ENCODE measurements at regions not wholly inside any gene's neighbourhood (a gene's known extent, or its start where the extent isn't known, plus 50 kb on each side); places are given as distances from the start of the nearest gene placed in this dataset.

GRCh38 chr15:70461017-70461416 is 302.3 kb downstream of the UACA start:
- Histone ChIP-seq H3K36me3 (no peaks in the 10 kb centered on the region), H3K27me3 (no peaks in the 10 kb centered on the region), H3K27ac (no peak overlapping the region), H3K9me3 (no peaks in the 10 kb centered on the region), H3K4me3 (no peak overlapping the region), H3K4me1 (ENCODE audit: insufficient read depth) (no peaks in the 10 kb centered on the region)
- no peak for DNase-seq
- TF ChIP-seq POLR2A (IDR thresholded peaks at IDR 0.05) (no peak), CTCF (IDR thresholded peaks at IDR 0.05) (no peak), EP300 (IDR thresholded peaks at IDR 0.05) (no peak)
- intact Hi-C loops (cut with DNase I), result loop anchor here in 1 of 4 donors (10.0 kb wide), 1 partner anchor 986 kb away; no protein-coding TSS in a partner anchor
- 3 to 21% (median 13%) methylated on average over 1 of the region's 1 CpG for WGBS, 3 donors

GRCh38 chr15:70459312-70459711 is 304.0 kb downstream of the UACA start:
- WGBS, 3 donors, result 91 to 93% (median 92%) methylated on average over 4 of the region's 4 CpGs

GRCh38 chr15:70453766-70454165 is 309.6 kb downstream of the UACA start:
- TF ChIP-seq EP300 (IDR thresholded peaks at IDR 0.05) (no peak), POLR2A (IDR thresholded peaks at IDR 0.05) (no peak), CTCF (IDR thresholded peaks at IDR 0.05) (no peak)
- intact Hi-C loops (cut with DNase I), result no loop called here
- no peak for DNase-seq
- H3K27me3 ChIP-seq, result no peaks in the 10 kb centered on the region
- no peak overlapping the region for H3K27ac ChIP-seq
- no peak overlapping the region for H3K4me3 ChIP-seq
- no peaks in the 10 kb centered on the region for H3K4me1 ChIP-seq (ENCODE audit: insufficient read depth)
- no peaks in the 10 kb centered on the region for H3K9me3 ChIP-seq
- 80 to 95% (median 83%) methylated on average over 5 of the region's 5 CpGs for WGBS, 3 donors
- no peaks in the 10 kb centered on the region for H3K36me3 ChIP-seq

More at GRCh38 chr15:70459312-70459711, 304.0 kb downstream of the UACA start:
- TF ChIP-seq POLR2A (IDR thresholded peaks at IDR 0.05), result no peak
- TF ChIP-seq EP300 (IDR thresholded peaks at IDR 0.05), result no peak
- no peak for TF ChIP-seq CTCF (IDR thresholded peaks at IDR 0.05)
- no peak for DNase-seq
- Histone ChIP-seq H3K27me3 (no peaks in the 10 kb centered on the region), H3K4me1 (ENCODE audit: insufficient read depth) (no peaks in the 10 kb centered on the region), H3K4me3 (no peak overlapping the region), H3K9me3 (no peaks in the 10 kb centered on the region), H3K27ac (no peak overlapping the region), H3K36me3 (no peaks in the 10 kb centered on the region)
- intact Hi-C loops (cut with DNase I), result no loop called here

GRCh38 chr15:70453238-70453637 is 310.1 kb downstream of the UACA start:
- TF ChIP-seq EP300 (IDR thresholded peaks at IDR 0.05) (no peak), POLR2A (IDR thresholded peaks at IDR 0.05) (no peak), CTCF (IDR thresholded peaks at IDR 0.05) (no peak)
- 68 to 79% (median 73%) methylated on average over 6 of the region's 6 CpGs for WGBS, 3 donors
- no peak for DNase-seq
- H3K27ac ChIP-seq, result no peak overlapping the region
- intact Hi-C loops (cut with DNase I), result no loop called here
- no peaks in the 10 kb centered on the region for H3K9me3 ChIP-seq
- no peak overlapping the region for H3K4me3 ChIP-seq
- no peaks in the 10 kb centered on the region for H3K27me3 ChIP-seq
- no peaks in the 10 kb centered on the region for H3K4me1 ChIP-seq (ENCODE audit: insufficient read depth)
- no peaks in the 10 kb centered on the region for H3K36me3 ChIP-seq
